Uterus (tissue), 2 donors: ENCODE measurements at regions not wholly inside any gene's neighbourhood (a gene's known extent, or its start where the extent isn't known, plus 50 kb on each side); places are given as distances from the start of the nearest gene placed in this dataset.

ENCODE experiments used
- CTCF ChIP-seq, 4 experiments: fragments of 200-600 bp in 2 of 4; fragments of 450-650 bp in 2 of 4; sonication (generic) in 2 of 4; IDR thresholded peaks; one replicate each; pipeline ENCODE4 v1.5.1; 2016 to 2019; ENCODE audit warnings: antibody characterized with exemption in 4 of 4, mild to moderate bottlenecking in 2 of 4, moderate library complexity in 1 of 4
- POLR2A ChIP-seq, 2 donors: fragments of 450-650 bp; IDR thresholded peaks; one replicate each; pipeline ENCODE4 v1.6.1; 2016; ENCODE audit warnings: antibody characterized with exemption in 2 of 2, mild to moderate bottlenecking in 1 of 2, moderate library complexity in 1 of 2

- TF ChIP-seq CTCF (IDR thresholded peaks at IDR 0.05): no peak
- no peak for TF ChIP-seq POLR2A (IDR thresholded peaks at IDR 0.05)
These were observed 292.3 kb downstream of the FLRT2 start for GRCh38 chr14:85822236-85822635.
